HG02943 (cell line): ENCODE measurements at regions not wholly inside any gene's neighbourhood (a gene's known extent, or its start where the extent isn't known, plus 50 kb on each side); places are given as distances from the start of the nearest gene placed in this dataset.

Experiments
- ATAC-seq: cut with Tn5 transposase; IDR thresholded peaks from one replicate; pipeline ENCODE4 v1.9.1; 2021; ENCODE audit warnings: mild to moderate bottlenecking, low read depth, moderate library complexity; ENCODE audit not compliant: unreplicated experiment

GRCh38 chr10:34872820-34873219 is 57.7 kb upstream of the PARD3 start:
- ATAC-seq = no peak

- ATAC-seq = no peak
Measured at GRCh38 chr10:34869135-34869836, 54.2 kb upstream of the PARD3 start.

GRCh38 chr10:34868589-34868988 is 53.5 kb upstream of the PARD3 start:
- no peak for ATAC-seq

- no peak for ATAC-seq
Measured at GRCh38 chr10:34866848-34867247, 51.8 kb upstream of the PARD3 start.
